Activated CD4-positive, alpha-beta T cell treated with anti-CD3 and anti-CD28 coated beads for 36 hours (primary cell): ENCODE measurements at regions not wholly inside any gene's neighbourhood (a gene's known extent, or its start where the extent isn't known, plus 50 kb on each side); places are given as distances from the start of the nearest gene placed in this dataset.

Experiments
- ATAC-seq: fragments of 200-7000 bp; cut with Tn5 transposase; one replicate; pipeline ENCODE4 v1.10.0; 2021; ENCODE audit warnings: mild to moderate bottlenecking, moderate library complexity
- CTCF ChIA-PET: fragments of 350-600 bp; sonication (Branson Sonifier 250); formaldehyde crosslinking; loops from one replicate; lab custom pipeline; 2021; ENCODE audit warnings: antibody characterized with exemption; lab: Charles Lee
- POLR2A ChIA-PET: fragments of 350-600 bp; sonication (Branson Sonifier 250); formaldehyde crosslinking; loops from one replicate; lab custom pipeline; 2021; ENCODE audit warnings: antibody characterized with exemption, inconsistent platforms; lab: Charles Lee
- DNase-seq: peaks from one replicate; pipeline ENCODE4 v3.0.0-alpha.2; 2020
- H3K27ac Mint-ChIP-seq: one replicate; pipeline ENCODE4 v1.8.0; 2021; ENCODE audit warnings: mixed read lengths
- H3K27me3 Mint-ChIP-seq: one replicate; pipeline ENCODE4 v1.8.0; 2021; ENCODE audit warnings: mixed read lengths
- H3K36me3 Mint-ChIP-seq: one replicate; pipeline ENCODE4 v1.8.0; 2021; ENCODE audit warnings: low read depth, mixed read lengths
- H3K4me1 Mint-ChIP-seq: one replicate; pipeline ENCODE4 v1.8.0; 2021; ENCODE audit warnings: mixed read lengths
- H3K4me3 Mint-ChIP-seq: one replicate; pipeline ENCODE4 v1.8.0; 2021; ENCODE audit warnings: mild to moderate bottlenecking, moderate library complexity, mixed read lengths
- H3K9me3 Mint-ChIP-seq: one replicate; pipeline ENCODE4 v1.8.0; 2021; ENCODE audit warnings: low read depth, mixed read lengths
- intact Hi-C, 2 experiments: fragments of 100-400 bp; cut with DNase I in 1 of 2; cut with micrococcal nuclease in 1 of 2; formaldehyde crosslinking; loops; one replicate each; pipeline versions ENCODE4 v1.14.2 to v1.15.1; 2022 to 2024; cut with DNase I, micrococcal nuclease

DNA sequence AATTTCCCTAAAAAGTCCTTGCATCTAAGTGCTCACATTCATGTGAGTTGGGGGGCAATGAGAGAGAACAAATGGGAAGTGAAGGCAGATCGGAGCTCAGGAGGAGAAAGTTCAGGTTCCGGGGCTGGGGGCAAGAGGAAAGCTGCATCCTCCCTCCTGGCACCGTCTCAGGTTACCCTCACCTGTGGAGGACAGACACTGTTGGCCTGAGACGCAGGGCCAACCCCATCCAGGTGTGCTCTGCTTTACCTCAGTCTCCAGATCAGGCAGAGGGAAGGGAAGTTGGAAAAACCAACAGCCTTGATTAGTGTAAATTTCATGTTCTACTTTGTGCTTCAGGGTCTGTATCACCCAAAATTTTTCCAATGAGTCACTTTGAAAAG, 146.9 kb downstream of the TRIM29 start:
- ChIA-PET CTCF (interaction anchor here (0.7 kb wide), 1 partner anchor 368 kb away, joined by 4 read pairs; no protein-coding TSS in a partner anchor), POLR2A (no interaction called here)
- no peaks in the 10 kb centered on the region for H3K4me1 Mint-ChIP-seq
- no peak overlapping the region for H3K4me3 Mint-ChIP-seq
- intact Hi-C loops = no loop called here
- DNase-seq = no peak
- peaks cover 12% of the 10 kb centered on the region for H3K27me3 Mint-ChIP-seq
- no peaks in the 10 kb centered on the region for H3K9me3 Mint-ChIP-seq
- no peaks in the 10 kb centered on the region for H3K36me3 Mint-ChIP-seq
- no peak overlapping the region for H3K27ac Mint-ChIP-seq
- ATAC-seq = no peak

DNA sequence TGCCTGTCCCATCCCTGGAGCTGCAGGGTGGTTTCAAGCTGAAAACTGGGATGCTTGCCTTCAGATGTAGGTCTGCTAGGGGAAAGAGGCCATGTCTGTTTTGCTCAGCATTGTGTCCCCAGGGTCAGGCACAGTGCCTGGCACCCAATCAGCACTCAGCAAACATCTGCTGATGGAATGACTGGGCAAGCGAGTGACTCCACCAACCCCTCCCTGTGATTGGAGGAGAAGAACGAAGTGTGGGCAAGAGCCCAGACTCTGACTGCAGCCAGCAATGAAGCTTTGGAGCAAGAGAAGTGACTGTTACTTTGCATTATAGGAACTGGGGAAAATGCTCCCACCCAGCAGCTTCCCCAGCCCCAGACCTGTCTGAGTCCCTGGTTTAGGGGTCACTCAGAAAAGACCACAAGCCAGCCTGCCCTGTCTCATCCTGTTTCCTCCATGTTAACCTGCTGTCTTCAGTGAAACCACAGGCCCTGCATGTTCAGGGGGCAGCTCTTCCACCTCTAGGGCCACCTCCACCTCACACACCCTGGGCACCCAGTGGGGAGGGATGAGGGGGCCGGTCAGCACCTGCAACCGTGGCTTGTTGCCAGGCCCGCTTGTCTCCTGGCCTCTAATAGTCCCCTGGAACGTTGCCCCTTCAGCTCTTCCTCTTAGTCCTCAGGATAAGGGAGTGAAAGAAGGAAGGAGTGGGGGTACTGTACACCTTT, 147.4 kb downstream of the TRIM29 start:
- no peaks in the 10 kb centered on the region for H3K4me1 Mint-ChIP-seq

GRCh38 chr11:119989159-119989821, 148.6 kb downstream of the TRIM29 start:
- Mint-ChIP-seq H3K27ac (no peak overlapping the region), H3K36me3 (no peaks in the 10 kb centered on the region), H3K4me3 (no peak overlapping the region), H3K9me3 (no peaks in the 10 kb centered on the region), H3K27me3 (peaks cover 9% of the 10 kb centered on the region), H3K4me1 (no peaks in the 10 kb centered on the region)
- intact Hi-C loops = no loop called here
- no peak for ATAC-seq
- CTCF ChIA-PET = no interaction called here
- POLR2A ChIA-PET = no interaction called here
- no peak for DNase-seq

More for the DNA sequence above, 147.4 kb downstream of the TRIM29 start:
- no peak overlapping the region for H3K4me3 Mint-ChIP-seq
- intact Hi-C loops = no loop called here
- ChIA-PET POLR2A (no interaction called here), CTCF (interaction anchor here (0.7 kb wide), 1 partner anchor 368 kb away, joined by 4 read pairs; no protein-coding TSS in a partner anchor)
- no peak for ATAC-seq
- no peak overlapping the region for H3K27ac Mint-ChIP-seq
- no peaks in the 10 kb centered on the region for H3K36me3 Mint-ChIP-seq
- peaks cover 12% of the 10 kb centered on the region for H3K27me3 Mint-ChIP-seq
- no peaks in the 10 kb centered on the region for H3K9me3 Mint-ChIP-seq
- no peak for DNase-seq

GRCh38 chr11:119985551-119985950, 152.4 kb downstream of the TRIM29 start:
- POLR2A ChIA-PET = no interaction called here

DNA sequence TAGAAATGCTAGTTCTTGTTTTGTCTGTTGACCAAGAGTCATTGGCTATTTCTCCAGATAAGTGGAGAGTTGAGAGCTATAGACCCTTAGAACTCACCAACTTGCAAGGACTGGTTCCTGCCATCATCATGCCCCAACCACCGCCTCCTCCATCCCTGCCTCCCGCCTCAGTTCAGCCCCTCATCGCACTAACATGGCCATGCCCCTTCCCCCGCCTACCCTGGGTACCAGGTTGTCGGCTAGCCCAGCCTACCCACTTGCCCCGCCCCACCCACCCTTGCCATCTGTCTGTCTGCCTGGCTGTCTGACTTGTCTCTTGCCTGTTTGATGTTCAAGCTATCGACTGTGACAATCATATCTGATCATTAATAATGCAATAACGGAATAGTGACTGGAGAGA, 154.1 kb downstream of the TRIM29 start:
- Mint-ChIP-seq H3K4me3 (no peak overlapping the region), H3K9me3 (no peaks in the 10 kb centered on the region), H3K27me3 (peaks cover 3% of the 10 kb centered on the region), H3K27ac (no peak overlapping the region), H3K36me3 (no peaks in the 10 kb centered on the region), H3K4me1 (no peaks in the 10 kb centered on the region)
- intact Hi-C loops = no loop called here
- POLR2A ChIA-PET = no interaction called here
- CTCF ChIA-PET = no interaction called here
- ATAC-seq (no peak), DNase-seq (no peak)

More at GRCh38 chr11:119985551-119985950, 152.4 kb downstream of the TRIM29 start:
- H3K9me3 Mint-ChIP-seq = no peaks in the 10 kb centered on the region
- intact Hi-C loops = no loop called here
- H3K4me1 Mint-ChIP-seq = no peaks in the 10 kb centered on the region
- CTCF ChIA-PET = interaction anchor here (0.6 kb wide), 1 partner anchor 10 kb away, joined by 3 read pairs; no protein-coding TSS in a partner anchor
- H3K27ac Mint-ChIP-seq = no peak overlapping the region
- H3K27me3 Mint-ChIP-seq = peaks cover 10% of the 10 kb centered on the region
- DNase-seq = no peak
- no peak for ATAC-seq
- no peaks in the 10 kb centered on the region for H3K36me3 Mint-ChIP-seq
- H3K4me3 Mint-ChIP-seq = no peak overlapping the region

DNA sequence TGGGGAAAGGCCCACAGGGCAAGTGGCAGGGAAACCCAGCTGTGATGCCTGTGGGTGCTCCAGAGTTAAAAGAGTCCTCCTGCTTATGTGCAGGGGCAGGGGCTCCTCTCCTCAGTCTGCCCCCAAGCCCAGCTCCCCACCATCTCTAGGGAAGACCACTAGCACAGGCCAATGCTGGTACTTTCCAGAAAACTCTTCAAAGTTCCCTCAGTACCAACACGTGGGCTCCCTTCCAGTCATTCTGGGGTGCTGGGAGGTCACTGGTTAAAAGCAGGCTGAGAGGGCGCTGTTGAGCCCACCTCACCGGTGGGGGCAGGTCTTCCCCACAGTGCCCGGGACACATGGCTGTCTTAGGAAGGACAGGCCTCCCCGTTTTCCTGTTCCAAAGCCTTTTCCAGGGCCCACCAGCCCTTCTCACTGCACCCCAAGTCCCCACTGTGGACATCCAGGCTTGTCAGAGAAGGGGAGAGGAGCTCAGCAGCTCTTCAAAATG, 154.6 kb downstream of the TRIM29 start:
- Mint-ChIP-seq H3K27me3 (peaks cover 6% of the 10 kb centered on the region), H3K4me3 (no peak overlapping the region), H3K4me1 (no peaks in the 10 kb centered on the region), H3K36me3 (no peaks in the 10 kb centered on the region), H3K9me3 (no peaks in the 10 kb centered on the region), H3K27ac (no peak overlapping the region)
- ChIA-PET CTCF (no interaction called here), POLR2A (no interaction called here)
- intact Hi-C loops = no loop called here
- ATAC-seq = no peak
- DNase-seq = no peak

DNA sequence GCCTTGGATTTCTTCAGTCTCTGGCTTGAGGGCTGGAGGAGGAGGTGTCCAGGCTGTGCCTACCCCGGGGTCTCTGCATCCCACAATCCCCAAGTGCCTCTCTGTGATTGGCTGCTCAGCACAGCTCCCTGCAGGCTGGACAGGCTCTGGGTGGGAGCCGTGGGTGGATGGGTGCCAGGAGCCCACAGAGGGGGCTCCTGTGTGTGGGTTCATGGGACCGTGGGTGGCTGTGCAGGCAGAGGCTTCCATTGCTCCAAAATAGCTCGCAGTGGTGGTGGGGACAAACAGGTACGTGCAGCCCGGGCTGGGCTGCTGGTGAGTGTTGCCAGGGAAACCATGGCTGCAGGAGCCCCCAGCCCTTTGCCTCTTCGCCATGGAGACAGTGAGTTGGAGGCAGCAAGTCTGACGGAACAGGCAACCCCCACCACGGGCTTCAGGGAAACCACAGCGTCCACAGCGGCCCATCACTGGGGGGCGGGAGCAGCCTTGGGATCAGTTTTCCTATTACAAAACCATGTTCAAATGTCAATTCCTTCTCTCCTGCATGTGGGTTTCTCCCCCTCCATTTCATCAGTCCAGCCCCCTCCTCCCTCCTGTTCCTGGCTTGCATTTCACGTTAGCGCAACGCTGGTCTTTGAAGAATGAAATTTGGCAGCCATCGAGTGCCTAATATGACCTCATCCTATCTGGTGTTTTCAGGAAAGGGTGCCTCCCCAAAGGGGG, 155.2 kb downstream of the TRIM29 start:
- no peak overlapping the region for H3K27ac Mint-ChIP-seq

DNA sequence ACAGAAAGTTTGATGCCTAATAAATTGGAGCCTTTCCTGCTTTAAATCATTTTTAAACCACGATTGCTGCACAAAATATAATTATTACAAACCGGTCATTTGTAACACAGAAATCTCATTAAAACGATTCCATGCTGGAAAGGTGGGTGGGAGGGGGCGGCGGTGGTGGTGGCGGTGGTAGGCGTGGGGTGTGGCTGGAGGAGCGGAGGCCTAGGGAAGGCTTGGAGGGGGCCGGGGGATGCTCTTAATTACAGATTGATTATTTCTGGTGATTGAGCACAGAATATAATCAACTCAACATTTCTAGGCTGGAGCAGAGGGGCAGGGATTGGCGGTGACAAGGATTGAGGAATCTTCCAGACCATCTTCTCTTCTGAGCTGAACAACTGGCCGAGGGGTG, 157.5 kb downstream of the TRIM29 start:
- ATAC-seq = no peak
- Mint-ChIP-seq H3K4me1 (no peaks in the 10 kb centered on the region), H3K9me3 (no peaks in the 10 kb centered on the region), H3K4me3 (no peak overlapping the region), H3K27ac (no peak overlapping the region), H3K27me3 (peaks cover 10% of the 10 kb centered on the region), H3K36me3 (no peaks in the 10 kb centered on the region)
- intact Hi-C loops = no loop called here
- DNase-seq = no peak
- POLR2A ChIA-PET = no interaction called here
- CTCF ChIA-PET = interaction anchor here (0.6 kb wide), 1 partner anchor 13 kb away, joined by 3 read pairs; no protein-coding TSS in a partner anchor

More for the DNA sequence above, 155.2 kb downstream of the TRIM29 start:
- Mint-ChIP-seq H3K27me3 (peaks cover 6% of the 10 kb centered on the region), H3K9me3 (no peaks in the 10 kb centered on the region), H3K4me1 (no peaks in the 10 kb centered on the region), H3K4me3 (no peak overlapping the region), H3K36me3 (no peaks in the 10 kb centered on the region)
- ChIA-PET POLR2A (no interaction called here), CTCF (no interaction called here)
- DNase-seq (no peak), ATAC-seq (no peak)
- intact Hi-C loops = no loop called here

- Mint-ChIP-seq H3K9me3 (no peaks in the 10 kb centered on the region), H3K27me3 (peaks cover 12% of the 10 kb centered on the region), H3K36me3 (no peaks in the 10 kb centered on the region), H3K4me3 (no peak overlapping the region), H3K4me1 (no peaks in the 10 kb centered on the region), H3K27ac (no peak overlapping the region)
- ATAC-seq (no peak), DNase-seq (no peak)
- POLR2A ChIA-PET = no interaction called here
- intact Hi-C loops = no loop called here
- CTCF ChIA-PET = interaction anchor here (0.8 kb wide), 1 partner anchor 339 kb away, joined by 3 read pairs; no protein-coding TSS in a partner anchor
These were observed 158.2 kb downstream of the TRIM29 start for GRCh38 chr11:119979701-119980100.

GRCh38 chr11:119978696-119979095, 159.2 kb downstream of the TRIM29 start:
- Mint-ChIP-seq H3K27me3 (peaks cover 12% of the 10 kb centered on the region), H3K27ac (no peak overlapping the region), H3K4me1 (no peaks in the 10 kb centered on the region), H3K36me3 (no peaks in the 10 kb centered on the region), H3K4me3 (no peak overlapping the region), H3K9me3 (no peaks in the 10 kb centered on the region)
- intact Hi-C loops = no loop called here
- ChIA-PET CTCF (no interaction called here), POLR2A (no interaction called here)
- ATAC-seq (no peak), DNase-seq (no peak)

- DNase-seq (no peak), ATAC-seq (no peak)
- H3K36me3 Mint-ChIP-seq = no peaks in the 10 kb centered on the region
- no peak overlapping the region for H3K4me3 Mint-ChIP-seq
- H3K4me1 Mint-ChIP-seq = no peaks in the 10 kb centered on the region
- intact Hi-C loops = no loop called here
- POLR2A ChIA-PET = no interaction called here
- no peak overlapping the region for H3K27ac Mint-ChIP-seq
- H3K9me3 Mint-ChIP-seq = no peaks in the 10 kb centered on the region
- peaks cover 12% of the 10 kb centered on the region for H3K27me3 Mint-ChIP-seq
- CTCF ChIA-PET = no interaction called here
These were observed 160.0 kb downstream of the TRIM29 start for GRCh38 chr11:119977881-119978280.
